NCI-H2081 (cell line): ENCODE measurements at regions not wholly inside any gene's neighbourhood (a gene's known extent, or its start where the extent isn't known, plus 50 kb on each side); places are given as distances from the start of the nearest gene placed in this dataset.
"Not testable (repeated sequence)": the region's sequence is repeated elsewhere in the genome, so short reads cannot be mapped to it uniquely, and the experiment has no call there.

Source experiments
- DNase-seq, 2 experiments: peaks; one replicate each; lab custom pipeline; 2025; lab: John Stamatoyannopoulos, UW

DNA sequence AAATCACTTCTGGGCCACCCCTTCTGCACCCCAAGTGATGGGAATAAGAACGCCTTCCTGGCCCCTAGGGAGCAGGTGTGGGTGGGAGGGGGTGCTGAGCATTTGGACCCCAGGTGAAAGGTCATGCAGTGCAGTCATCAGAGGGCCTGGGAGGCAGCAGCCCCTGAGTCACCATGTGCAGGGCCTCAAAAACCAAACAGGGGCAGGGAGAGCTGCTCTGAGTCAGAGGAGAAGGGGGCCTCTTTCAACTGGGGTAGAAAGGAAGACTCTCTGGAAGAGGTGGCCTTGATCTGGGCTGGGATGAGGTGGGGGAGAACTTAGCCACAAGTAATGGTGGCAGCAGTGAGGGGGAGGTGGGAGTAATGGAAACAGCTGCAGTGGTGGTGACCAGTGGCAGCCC is 164.3 kb downstream of the BUB3 start:
- no peak for DNase-seq

DNA sequence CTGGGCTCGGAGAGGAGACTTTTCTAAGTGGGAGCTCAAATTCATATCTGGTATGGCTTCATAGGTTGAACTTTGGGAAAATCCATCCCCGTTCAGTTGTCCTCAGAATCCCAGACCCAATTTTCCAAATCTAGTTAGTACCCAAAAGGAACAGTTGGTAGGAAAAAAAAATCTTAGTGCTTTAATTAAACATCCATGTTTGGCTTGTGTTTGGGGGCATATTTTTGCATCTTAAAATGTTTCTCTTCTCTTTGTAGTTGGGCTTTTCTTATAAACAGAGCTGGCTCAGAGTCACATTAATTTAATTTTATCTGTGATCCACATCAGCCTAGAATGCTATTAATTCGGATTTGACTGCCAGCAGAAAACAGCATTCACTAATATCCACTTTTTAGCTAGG is 165.9 kb downstream of the BUB3 start:
- DNase-seq: no peak

DNA sequence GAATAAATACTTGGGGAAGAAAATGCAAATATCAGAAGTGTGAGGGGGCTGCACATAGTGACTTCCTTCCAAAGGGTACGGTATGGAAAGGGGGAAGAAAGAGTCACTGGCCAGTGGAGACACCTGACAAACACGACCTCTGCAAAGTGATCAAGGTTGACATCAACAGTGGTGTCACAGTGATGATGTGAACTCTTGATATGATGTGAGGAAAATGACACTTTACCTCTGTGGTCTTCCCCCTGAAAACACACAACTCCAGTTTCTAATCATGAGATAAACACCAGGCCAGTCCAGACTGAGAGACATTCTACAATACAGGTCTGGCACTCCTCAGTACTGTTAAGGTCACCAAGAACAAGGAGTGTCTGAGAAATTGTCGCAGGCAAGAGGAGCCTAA is 169.7 kb downstream of the BUB3 start:
- DNase-seq: no peak

DNA sequence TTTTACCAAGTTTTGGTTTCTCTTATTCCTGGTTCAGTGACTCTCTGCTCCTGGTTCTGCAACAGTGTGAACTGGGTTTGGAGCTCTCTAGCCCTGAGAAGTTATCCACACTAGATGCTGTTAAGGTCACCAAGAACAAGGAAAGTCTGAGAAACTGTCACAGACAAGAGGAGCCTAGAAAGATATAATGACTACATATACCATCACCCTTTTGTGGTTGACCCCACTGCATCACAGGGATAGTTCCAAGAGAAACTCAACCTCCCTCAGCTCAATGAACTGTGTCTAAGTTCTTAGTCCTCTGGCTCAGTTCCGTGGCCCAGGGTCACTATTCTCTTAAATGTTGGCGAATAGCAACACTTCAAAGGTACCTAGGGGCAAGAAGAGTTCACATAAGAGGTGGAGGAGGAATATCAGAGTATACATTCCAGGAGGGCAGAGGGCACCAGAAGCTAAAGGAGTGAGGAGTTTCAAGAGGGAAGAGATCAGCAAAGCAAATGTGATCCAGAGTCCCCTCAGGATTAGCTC is 171.5 kb downstream of the BUB3 start:
- DNase-seq: no peak

DNA sequence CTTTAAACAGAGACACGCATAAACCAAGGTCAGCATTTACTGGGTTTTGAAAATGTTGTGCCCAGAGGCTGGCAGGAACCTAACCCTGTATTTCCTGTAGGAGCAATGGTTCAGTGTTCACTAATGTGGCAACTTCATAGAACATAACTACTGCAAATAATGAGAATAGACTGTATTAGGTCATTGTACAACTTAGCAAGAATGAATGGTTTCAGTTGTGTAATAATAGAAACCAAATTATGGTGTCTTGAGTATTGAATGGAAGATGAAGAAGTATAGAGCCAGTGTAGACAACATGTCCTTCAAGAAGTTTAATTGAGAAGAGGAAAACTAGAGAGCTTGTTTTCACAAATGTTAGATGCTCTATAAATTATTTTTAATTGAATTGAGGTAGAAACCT is 172.5 kb downstream of the BUB3 start:
- no peak for DNase-seq

DNA sequence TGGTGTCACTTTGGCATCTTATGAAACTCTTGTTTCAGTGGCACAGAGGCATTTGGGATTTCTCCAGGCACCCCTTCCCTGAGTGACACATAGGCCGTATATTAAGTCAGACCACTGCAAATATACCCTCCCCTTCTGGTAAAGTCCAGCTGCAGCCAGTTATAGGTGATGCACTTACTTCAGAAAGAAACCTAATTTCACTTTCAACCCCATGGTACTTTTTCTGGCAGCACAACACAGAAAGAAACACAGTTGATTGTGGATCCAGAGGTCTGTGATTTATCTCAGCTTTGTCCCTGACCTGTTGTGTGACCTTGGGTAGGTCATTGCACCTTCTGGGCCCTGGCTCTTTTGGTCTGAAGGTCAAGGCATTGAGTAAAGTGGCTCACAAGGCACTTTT is 173.2 kb downstream of the BUB3 start:
- no peak for DNase-seq

DNA sequence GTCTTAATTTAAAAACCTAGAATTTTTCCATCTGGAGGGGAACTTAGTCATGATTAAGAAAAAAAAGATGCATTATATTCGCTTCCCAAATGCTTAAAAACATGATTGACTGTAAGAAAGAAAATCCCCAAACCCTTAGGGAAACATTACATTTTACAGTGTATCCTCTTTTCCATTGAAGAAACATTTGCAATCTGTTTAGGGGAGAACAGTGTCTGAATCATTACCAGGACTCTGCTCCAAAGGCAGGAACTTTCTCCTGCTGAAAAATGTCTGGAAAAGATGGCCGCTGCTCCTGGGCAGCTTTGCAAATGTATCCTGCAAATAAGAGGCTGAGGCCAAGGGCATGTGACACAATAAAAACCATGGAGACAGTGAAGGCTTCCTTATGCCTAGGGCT is 173.7 kb downstream of the BUB3 start:
- DNase-seq: no peak

DNA sequence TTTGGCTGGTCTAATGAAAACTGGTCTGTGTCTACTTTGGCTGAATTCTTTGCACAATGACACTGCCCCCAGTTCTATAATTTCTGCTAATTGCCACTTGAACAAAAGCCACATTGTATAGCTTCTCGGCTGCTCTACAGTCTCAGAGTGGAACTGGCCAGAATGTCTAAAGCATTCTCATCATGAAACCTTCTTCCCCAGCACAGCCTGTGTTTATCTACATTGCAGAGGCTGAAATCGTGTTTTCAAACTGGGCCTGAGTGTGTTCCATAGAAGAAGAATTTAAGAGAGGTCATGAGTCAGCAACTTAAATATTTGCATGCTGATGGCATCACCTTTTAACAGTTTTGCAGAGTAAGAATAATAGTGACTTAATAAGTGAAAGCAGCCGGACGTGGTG is 177.2 kb downstream of the BUB3 start:
- DNase-seq: no peak

DNA sequence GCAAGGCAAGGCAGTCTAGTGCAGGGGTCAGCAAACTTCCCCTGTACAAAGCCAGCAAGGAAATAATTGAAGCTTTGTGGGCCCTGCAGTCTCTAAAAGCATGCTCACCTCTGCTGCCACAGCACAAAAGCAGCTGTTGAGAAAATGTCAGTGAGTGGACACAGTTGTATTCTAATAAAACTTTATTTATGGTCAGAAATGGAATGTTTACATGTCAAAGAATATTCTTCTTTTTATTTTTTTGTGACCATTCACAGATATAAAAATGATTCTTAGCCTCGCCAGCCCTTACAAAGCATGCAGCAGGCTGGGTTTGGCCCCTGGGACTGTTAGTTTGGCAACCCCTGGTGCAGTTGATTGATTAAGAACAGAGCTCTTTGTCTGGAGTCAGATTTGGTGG is 192.4 kb downstream of the BUB3 start:
- no peak for DNase-seq

DNA sequence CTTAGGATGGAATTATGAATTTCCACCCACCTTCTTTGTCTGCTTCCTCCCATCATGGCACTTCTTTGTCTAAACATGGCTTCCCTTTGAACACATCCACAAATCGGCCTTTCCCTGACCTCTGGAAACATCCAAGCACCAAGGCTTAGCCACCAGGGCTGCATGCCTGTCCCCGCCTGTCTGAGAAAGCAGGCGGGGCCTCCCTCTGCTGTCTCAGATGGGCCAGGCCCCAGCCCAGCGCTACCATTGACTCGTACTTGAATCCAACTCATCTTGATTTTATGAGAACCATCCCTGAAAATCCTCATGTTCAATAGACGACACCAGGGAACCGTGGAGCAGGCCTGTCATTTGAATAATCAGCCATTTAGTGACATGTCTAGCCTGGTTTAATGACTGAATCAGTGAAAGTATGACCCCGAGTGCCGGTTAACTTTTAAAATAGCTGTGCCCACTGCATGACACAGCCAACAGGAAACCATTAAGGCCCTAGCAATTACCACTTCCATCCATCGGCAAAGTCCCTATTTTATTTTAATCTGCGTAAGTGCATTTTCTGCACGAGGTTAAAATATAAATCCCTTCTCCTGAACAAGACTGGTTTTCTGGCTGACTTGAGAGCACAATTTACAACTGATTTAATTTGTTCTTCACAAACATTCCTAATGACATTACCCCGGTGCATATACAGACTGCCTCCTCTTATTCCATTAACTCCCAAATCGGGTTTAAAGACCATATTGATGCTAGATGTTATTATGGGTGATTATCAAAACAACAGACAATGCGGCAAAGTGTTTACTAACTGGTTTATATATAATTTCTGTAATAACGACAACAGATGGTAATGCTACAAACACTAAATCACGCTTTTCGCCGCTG is 194.7 kb downstream of the BUB3 start:
- no peak for DNase-seq

DNA sequence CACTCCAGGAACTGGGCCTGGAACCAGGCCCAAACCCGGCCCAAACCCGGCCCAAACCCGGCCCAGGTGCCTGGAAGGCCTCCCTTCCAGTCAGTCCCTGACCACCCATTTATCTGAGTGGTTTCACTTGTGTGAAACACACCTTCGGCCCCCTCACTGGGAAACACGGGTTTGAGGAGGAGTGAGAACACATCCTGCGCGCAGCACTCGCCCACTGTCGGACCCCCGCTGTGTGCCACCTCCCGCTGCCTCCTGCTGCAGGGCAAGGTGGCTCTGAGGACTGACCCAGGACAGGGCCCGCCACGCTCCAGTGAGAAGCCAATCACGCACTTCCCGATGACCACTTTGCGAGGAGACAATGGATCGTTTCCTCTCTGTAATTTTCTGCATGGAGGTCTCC is 197.5 kb downstream of the BUB3 start:
- no peak for DNase-seq

DNA sequence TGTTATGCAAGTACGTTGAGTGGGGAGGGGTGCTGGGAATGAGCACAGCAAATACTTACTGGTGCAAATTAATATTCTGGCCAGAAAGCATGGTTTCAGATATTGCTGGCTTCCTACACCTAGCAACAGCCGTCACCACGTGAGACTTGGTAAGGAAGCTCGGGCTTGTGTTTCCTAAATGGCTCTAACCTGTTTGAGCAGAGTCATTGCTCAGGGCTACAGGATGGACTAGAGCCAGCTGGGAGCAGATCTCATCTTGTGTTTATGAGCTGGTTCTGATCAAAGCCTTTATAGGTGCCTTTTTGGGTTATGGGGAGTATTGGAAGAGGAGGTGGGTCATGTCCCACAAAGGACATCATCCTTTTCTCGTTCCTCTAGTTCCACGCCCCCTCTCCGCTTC is 200.3 kb downstream of the BUB3 start:
- DNase-seq: no peak

DNA sequence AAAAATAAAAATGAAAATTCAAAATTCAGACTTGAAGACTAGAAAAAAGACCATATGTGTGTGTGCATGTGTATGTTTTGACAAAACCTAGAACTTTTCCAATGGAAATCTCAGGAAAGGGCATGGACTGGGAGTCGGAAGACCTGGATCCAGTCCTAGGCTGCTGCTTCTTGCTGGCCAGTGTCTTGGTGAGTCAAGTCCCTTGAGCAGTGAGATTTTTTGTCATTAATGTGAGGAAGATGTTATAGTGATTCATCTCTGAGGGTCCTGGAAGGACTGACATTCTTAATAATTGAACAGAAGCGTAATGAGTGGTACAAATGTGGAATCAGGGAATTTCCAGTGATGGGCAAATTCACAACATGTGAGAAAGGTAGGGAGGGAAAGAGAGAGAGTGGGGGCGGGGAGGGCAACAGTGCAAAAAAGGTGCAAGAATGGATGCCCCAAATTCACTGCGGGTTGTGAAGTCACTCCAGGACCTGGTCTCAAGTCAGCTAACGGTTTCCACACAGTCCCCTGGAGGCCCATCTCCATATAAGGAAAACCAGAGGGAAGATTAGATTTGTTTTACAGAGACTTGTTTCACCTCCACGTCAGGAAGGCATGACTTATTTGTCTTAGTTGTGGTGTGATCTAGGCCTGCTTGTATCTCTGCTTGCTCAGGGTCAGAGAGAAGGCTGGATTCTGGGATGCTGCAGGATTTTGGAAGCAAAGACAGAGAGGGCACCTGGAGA is 201.7 kb downstream of the BUB3 start:
- no peak for DNase-seq

DNA sequence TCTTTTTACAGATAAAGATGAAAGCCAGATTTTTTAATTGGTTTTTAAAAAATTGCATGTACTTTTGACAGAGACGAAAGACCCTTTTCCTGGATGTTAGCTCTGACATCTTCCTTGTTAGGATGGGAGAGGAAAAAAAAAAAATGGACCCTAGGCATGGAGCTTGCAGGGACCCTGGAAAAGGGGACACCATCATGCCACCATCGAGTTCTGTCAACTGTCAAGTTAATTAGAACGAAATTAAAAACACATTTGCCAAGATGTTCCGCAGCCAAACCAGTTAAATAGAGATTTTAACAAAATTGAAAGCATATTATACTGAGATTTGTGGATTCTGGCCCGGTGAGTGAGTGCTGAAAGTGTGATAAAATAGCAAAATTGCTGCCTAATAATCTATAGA is 202.6 kb downstream of the BUB3 start:
- no peak for DNase-seq

DNA sequence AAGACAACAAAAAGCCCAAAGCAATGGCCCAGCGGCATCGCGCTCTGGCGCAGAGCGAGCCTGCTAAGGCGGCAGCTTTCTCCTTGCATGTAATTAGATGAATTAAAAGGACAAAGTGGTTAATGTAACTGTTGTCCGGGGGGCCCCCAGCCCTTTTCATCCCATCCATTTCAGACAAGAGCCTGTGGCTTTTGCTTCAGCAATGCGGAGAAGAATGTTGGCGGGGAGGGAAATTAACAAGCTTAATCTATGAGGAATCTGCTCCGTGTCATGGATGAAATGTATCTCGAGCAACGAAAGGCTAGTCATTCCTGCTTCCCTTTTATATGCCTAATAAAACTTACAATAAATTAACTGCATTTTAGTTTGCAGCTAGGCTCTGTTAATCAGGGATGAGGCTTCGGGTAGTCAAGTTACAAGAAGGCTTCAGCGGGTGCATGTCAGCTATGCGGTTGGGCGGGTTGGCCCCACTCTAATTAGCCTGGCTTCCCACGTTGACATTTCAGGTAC is 203.3 kb downstream of the BUB3 start:
- no peak for DNase-seq

DNA sequence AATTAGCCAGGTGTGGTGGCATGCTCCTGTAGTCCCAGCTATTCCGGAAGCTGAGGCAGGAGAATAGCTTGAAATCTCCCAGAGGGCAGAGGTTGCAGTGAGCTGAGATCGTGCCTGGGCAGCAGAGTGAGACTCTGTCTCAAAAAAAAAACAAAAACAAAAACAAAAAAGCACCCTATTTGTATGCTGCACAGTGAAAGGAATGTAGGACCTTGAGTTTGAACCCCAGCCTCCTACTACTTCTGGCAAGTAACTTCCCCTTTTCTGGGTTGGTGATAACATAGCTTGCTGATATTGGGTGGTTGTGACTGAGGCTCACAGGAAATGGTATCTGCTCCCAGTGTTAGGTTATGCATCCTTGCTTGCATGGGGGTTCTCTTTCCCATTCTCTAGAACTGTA is 205.3 kb downstream of the BUB3 start:
- no peak for DNase-seq

DNA sequence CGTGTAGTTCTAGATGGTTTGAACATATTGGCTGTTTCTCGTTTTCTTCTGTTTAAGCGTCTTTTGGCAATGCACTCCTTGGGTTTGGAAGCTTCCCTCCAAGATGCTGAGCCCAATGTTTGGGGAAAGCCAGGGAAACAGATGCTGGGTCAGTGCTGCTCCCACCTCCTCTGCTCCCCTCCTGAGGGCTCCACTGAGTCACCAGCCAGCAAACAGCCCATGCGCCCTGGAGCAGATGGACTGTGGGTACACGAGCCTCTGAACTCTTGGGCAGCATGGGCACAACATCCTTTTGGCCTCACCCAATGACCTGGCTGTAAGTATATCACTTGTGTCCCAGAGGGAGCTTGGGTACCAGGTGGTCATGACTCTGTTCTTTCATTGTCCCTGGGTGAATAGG is 207.6 kb downstream of the BUB3 start:
- DNase-seq: no peak

DNA sequence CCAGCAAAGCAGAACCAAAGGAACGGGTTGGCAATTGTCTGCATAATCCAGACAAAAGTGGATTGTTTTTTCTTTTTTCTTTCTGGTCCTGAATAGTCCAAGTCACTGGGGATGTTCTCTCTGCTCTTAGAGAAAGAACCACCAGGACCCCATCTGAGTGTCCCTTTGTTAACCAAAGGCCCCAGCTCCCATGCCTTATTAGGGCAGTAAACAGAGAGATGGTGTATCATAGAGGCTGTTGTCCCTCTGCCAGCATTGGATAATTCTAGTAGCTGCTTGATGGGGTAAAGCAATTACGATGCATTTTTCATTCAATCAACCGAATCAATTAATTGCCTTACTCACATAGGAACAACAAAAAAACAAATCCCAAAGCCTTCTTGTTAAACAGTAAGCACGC is 213.0 kb downstream of the BUB3 start:
- no peak for DNase-seq

DNA sequence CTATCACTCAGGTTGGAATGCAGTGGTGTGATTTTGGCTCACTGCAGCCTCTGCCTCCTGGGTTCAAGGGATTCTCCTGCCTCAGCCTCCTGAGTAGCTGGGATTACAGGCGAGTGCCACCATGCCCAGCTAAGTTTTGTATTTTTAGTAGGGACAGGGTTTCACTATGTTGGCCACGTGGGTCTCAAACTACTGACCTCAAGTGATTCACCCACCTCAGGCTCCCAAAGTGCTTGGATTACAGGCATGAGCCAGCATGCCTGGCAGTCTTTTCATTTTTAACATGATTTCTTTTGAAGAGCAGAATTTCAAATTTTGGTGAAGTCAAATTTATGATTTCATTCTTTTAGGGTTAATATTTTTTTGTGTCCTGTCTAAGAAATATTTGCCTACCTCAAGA is 217.4 kb downstream of the BUB3 start:
- DNase-seq: not testable (repeated sequence)

DNA sequence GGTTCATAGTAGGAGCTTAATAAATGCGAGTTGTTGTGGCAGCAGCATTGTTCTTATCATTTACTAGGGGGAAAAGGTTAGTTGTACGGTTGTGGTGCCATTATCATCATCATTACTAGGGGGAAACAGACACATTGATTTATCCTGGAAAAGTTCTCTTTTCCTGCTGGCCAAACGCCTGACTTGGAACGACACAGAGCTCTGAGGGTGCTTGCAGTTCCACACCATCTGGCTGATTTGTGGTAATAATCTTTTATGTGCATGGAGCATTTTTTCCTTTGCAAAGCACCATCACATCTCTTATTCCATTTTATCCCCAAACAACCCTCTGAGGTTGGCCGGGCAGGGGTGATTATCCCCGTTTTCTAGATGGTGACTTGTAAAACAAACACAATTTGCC is 219.4 kb downstream of the BUB3 start:
- no peak for DNase-seq

DNA sequence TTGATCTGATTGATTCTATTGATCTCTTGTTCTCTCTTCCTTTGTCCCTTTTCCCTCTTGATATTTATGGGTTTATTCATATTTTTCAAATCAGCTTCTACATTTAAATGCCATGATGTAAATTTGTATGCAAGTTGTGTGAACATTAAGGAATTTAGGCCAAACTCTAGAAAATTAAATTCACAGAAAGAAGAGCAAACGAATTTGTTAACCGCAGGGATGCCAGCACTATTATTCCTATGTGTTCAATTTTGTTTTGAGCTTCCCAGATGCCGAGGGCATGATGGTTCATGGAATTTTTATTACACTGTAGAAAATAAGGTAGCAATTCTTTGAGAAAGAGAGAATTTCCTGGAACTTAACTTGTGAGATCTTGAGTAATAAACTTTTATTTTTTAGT is 220.9 kb downstream of the BUB3 start:
- no peak for DNase-seq

DNA sequence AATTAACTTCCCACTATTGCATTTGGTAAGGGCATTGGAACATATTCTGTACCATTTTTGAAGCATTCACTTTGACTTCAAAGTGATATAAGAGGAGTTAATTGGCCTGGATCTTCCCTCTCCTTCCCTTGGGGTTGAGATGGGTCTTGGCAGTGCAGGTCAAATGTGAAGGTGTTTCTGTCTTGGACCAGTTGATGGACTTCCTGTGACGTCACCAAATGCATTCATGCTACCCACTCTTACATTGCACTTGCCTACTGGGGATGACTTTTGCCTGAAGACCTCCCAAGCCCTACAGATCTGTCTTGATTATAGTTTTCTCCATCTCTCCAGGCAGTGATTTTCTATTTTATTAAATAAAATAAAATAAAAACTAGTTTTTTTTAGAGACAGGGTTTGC is 221.5 kb downstream of the BUB3 start:
- no peak for DNase-seq

DNA sequence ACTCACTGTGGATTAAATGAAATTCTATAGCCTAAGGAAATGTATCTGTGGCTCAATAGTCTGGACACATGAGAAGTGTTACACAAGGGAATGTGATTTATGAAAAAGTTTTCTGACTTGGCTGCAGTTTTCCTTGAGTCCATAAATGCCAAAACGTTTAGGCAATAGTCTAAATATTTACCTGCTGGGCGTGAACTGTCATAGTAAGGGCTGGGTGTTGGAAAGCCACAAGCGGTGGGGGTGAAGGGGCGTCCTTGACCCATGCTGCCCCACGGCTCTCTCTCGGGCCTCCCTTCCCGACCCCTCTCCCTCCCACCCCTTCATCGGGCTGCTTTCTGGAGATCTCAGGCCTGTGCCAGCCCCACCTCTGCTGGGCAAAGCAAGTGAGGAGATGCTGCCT is 223.7 kb downstream of the BUB3 start:
- no peak for DNase-seq
